HEK293 (cell line): ENCODE measurements at regions not wholly inside any gene's neighbourhood (a gene's known extent, or its start where the extent isn't known, plus 50 kb on each side); places are given as distances from the start of the nearest gene placed in this dataset.
A peak's percentile ranks its signal among the peaks of the same experiment; 100 is the strongest.

ENCODE experiments used
- CTCF ChIA-PET: fragments of 350-600 bp; formaldehyde crosslinking; extraction: SDS; loops from one replicate; lab custom pipeline; 2021; ENCODE audit warnings: antibody characterized with exemption; lab: Yijun Ruan, JAX
- POLR2A ChIA-PET: fragments of 300-600 bp; formaldehyde crosslinking; extraction: SDS; loops from one replicate; lab custom pipeline; 2020; ENCODE audit warnings: antibody characterized with exemption, inconsistent platforms; lab: Yijun Ruan, JAX
- H3K27ac ChIP-seq: fragments of 200-500 bp; sonication (Bioruptor generic); 2 replicates; pipeline ENCODE4 v1.5.1; 2014; ENCODE audit warnings: low read depth, low read length, control low read depth, inconsistent platforms; ENCODE audit errors: extremely low read depth
- H3K36me3 ChIP-seq, 2 experiments: fragments of 200-500 bp in 1 of 2; sonication (Bioruptor generic) in 1 of 2; 1 replicate in 1 of 2; 2 replicates in 1 of 2; pipeline ENCODE4 v1.5.1; 2014 to 2017; ENCODE audit warnings: inconsistent platforms in 2 of 2, low read length in 2 of 2; ENCODE audit not compliant: control insufficient read depth in 2 of 2, insufficient read depth in 1 of 2
- H3K4me1 ChIP-seq: fragments of 200-500 bp; sonication (Bioruptor generic); 2 replicates; pipeline ENCODE4 v1.5.1; 2014; ENCODE audit warnings: mild to moderate bottlenecking, low read length, inconsistent platforms; ENCODE audit not compliant: control insufficient read depth, insufficient read depth
- H3K4me3 ChIP-seq: 2 replicates; pipeline ENCODE4 v1.5.1; 2011; ENCODE audit warnings: low read depth, mild to moderate bottlenecking, control low read depth, low read length, moderate library complexity
- H3K9me3 ChIP-seq: fragments of 200-500 bp; sonication (Bioruptor generic); 2 replicates; pipeline ENCODE4 v1.5.1; 2014; ENCODE audit warnings: low read depth, low read length, inconsistent platforms; ENCODE audit not compliant: control insufficient read depth, insufficient read depth
- OSR2 ChIP-seq: fragments of 450-650 bp; formaldehyde crosslinking; IDR thresholded peaks from 2 replicates; pipeline ENCODE4 v1.5.1; 2016; ENCODE audit warnings: missing biosample characterization, missing genetic modification characterization
- SETDB1 ChIP-seq: IDR thresholded peaks from one replicate; pipeline ENCODE4 v1.6.1; 2017; ENCODE audit warnings: mild to moderate bottlenecking, low read length, moderate library complexity, mixed read lengths; ENCODE audit not compliant: insufficient read length
- SP7 ChIP-seq: fragments of 450-650 bp; formaldehyde crosslinking; IDR thresholded peaks from 2 replicates; pipeline ENCODE4 v1.5.1; 2016; ENCODE audit warnings: missing biosample characterization, missing genetic modification characterization
- TRIM28 ChIP-seq: IDR thresholded peaks from 2 replicates; pipeline ENCODE4 v1.6.1; 2011; ENCODE audit warnings: low read length, control low read depth, borderline replicate concordance
- ZNF146 ChIP-seq: fragments of 450-650 bp; formaldehyde crosslinking; IDR thresholded peaks from 2 replicates; pipeline ENCODE4 v1.5.1; 2016; ENCODE audit warnings: missing biosample characterization, missing genetic modification characterization
- ZNF169 ChIP-seq: fragments of 450-650 bp; formaldehyde crosslinking; IDR thresholded peaks from 2 replicates; pipeline ENCODE4 v1.5.1; 2016; ENCODE audit warnings: missing biosample characterization, missing genetic modification characterization
- ZNF24 ChIP-seq: fragments of 450-650 bp; formaldehyde crosslinking; IDR thresholded peaks from 2 replicates; pipeline ENCODE4 v1.5.1; 2016; ENCODE audit warnings: missing biosample characterization, missing genetic modification characterization
- ZNF266 ChIP-seq: fragments of 450-650 bp; formaldehyde crosslinking; IDR thresholded peaks from 2 replicates; pipeline ENCODE4 v1.5.1; 2016; ENCODE audit warnings: missing biosample characterization, missing genetic modification characterization, low read depth
- ZNF292 ChIP-seq: fragments of 450-650 bp; formaldehyde crosslinking; IDR thresholded peaks from 2 replicates; pipeline ENCODE4 v1.5.1; 2016; ENCODE audit warnings: low read depth, missing biosample characterization, missing genetic modification characterization, borderline replicate concordance
- ZNF366 ChIP-seq: fragments of 450-650 bp; formaldehyde crosslinking; conservative IDR thresholded peaks from 2 replicates; pipeline ENCODE4 v1.5.1; 2016; ENCODE audit warnings: missing biosample characterization, missing genetic modification characterization
- ZNF391 ChIP-seq: fragments of 450-650 bp; formaldehyde crosslinking; IDR thresholded peaks from 2 replicates; pipeline ENCODE4 v1.5.1; 2016; ENCODE audit warnings: low read depth, missing biosample characterization, missing genetic modification characterization, borderline replicate concordance
- ZNF404 ChIP-seq: fragments of 450-650 bp; formaldehyde crosslinking; IDR thresholded peaks from 2 replicates; pipeline ENCODE4 v1.5.1; 2017; ENCODE audit warnings: missing biosample characterization, missing genetic modification characterization
- ZNF549 ChIP-seq: fragments of 450-650 bp; IDR thresholded peaks from 2 replicates; pipeline ENCODE4 v1.5.1; 2018; ENCODE audit warnings: missing biosample characterization, missing genetic modification characterization, mild to moderate bottlenecking, inconsistent platforms, moderate library complexity
- ZNF768 ChIP-seq: fragments of 450-650 bp; formaldehyde crosslinking; IDR thresholded peaks from 2 replicates; pipeline ENCODE4 v1.5.1; 2018; ENCODE audit warnings: missing biosample characterization, mild to moderate bottlenecking, missing genetic modification characterization
- TF ChIP-seq, protein P1 (sequence below): fragments of 450-650 bp; formaldehyde crosslinking; IDR thresholded peaks from 2 replicates; pipeline ENCODE4 v1.5.1; 2016; ENCODE audit warnings: missing biosample characterization, missing genetic modification characterization
- TF ChIP-seq, protein P2 (sequence below): fragments of 450-650 bp; formaldehyde crosslinking; IDR thresholded peaks from 2 replicates; pipeline ENCODE4 v1.5.1; 2016; ENCODE audit warnings: missing biosample characterization, missing genetic modification characterization, borderline replicate concordance
- TF ChIP-seq, protein P3 (sequence below): fragments of 450-650 bp; formaldehyde crosslinking; IDR thresholded peaks from 2 replicates; pipeline ENCODE4 v1.5.1; 2016; ENCODE audit warnings: missing biosample characterization, missing genetic modification characterization
- TF ChIP-seq, protein P4 (sequence below): fragments of 450-650 bp; formaldehyde crosslinking; IDR thresholded peaks from 2 replicates; pipeline ENCODE4 v1.5.1; 2016; ENCODE audit warnings: missing biosample characterization, missing genetic modification characterization

DNA sequence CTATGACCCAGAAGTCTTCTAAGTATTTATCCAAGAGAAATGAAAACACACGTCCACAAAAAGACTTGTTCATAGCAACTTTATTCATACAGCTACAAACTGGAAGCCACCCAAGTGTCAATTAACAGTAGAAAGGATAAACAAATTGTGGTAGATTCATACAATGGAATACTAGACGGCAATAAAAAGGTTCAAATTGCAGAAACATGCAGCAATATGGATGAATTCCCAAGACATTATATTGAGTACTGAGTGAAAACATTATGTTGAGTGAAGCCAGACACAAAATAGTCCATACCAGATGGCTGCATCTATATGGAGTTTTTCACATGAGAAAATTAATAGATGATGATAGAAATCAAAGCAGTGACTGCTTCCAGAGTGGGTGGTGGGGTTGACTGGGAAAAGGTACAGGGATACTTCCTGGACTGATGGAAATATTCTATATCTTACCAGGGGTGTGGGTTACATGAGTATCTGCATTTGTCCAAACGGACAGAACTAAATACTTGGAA, 292.0 kb downstream of the FGFR2 start:
- no peak overlapping the region for H3K4me3 ChIP-seq
- no peaks in the 10 kb centered on the region for H3K9me3 ChIP-seq
- H3K36me3 ChIP-seq, result no peaks in the 10 kb centered on the region
- POLR2A ChIA-PET, result no interaction called here
- TF ChIP-seq, protein P1, sequence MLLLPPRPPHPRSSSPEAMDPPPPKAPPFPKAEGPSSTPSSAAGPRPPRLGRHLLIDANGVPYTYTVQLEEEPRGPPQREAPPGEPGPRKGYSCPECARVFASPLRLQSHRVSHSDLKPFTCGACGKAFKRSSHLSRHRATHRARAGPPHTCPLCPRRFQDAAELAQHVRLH (tag by site-specific recombination), result peak; percentile 68; the same call in 1 of the 2 replicates
- TF ChIP-seq ZNF549 (tag by site-specific recombination) (no peak), ZNF768 (no peak), ZNF292 (tag by site-specific recombination) (no peak), ZNF146 (tag by site-specific recombination) (peak; percentile 71; the same call in 1 of the 2 replicates), ZNF24 (tag by site-specific recombination) (no peak), OSR2 (tag by site-specific recombination) (no peak), ZNF169 (tag by site-specific recombination) (no peak)
- H3K27ac ChIP-seq, result no peak overlapping the region
- H3K4me1 ChIP-seq, result peaks cover 14% of the 10 kb centered on the region
- CTCF ChIA-PET, result no interaction called here

DNA sequence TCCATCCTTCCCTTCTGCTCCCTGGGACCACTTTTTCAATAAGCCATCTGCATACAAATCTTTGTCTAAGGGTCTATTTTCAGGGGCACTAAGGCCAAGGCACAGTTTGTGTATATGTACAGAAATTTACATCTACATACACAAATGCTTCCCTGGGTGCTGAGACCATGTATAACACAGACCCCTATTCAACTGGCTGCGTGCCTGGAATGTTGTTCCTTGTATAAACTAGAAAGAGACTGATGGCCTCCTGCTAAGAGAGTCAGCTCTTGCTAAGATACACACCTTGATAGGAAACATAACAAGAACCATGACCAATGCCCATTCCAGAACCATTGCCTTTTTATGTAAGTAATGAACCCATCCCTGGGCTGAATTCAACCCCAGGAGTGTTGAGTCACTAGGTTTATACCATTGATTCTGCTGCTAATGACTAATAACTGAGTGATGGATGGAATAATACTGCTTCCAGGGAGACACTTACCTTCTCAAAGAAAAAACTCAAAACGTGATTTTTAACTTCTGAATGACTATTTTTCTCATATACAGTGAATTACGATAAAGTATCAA, 290.7 kb downstream of the FGFR2 start:
- TF ChIP-seq SP7 (tag by site-specific recombination), result no peak
- TF ChIP-seq ZNF266 (tag by site-specific recombination), result no peak
- Histone ChIP-seq H3K4me3 (no peak overlapping the region), H3K36me3 (no peaks in the 10 kb centered on the region), H3K4me1 (peaks cover 14% of the 10 kb centered on the region), H3K9me3 (no peaks in the 10 kb centered on the region), H3K27ac (no peak overlapping the region)
- ChIA-PET CTCF (no interaction called here), POLR2A (no interaction called here)

DNA sequence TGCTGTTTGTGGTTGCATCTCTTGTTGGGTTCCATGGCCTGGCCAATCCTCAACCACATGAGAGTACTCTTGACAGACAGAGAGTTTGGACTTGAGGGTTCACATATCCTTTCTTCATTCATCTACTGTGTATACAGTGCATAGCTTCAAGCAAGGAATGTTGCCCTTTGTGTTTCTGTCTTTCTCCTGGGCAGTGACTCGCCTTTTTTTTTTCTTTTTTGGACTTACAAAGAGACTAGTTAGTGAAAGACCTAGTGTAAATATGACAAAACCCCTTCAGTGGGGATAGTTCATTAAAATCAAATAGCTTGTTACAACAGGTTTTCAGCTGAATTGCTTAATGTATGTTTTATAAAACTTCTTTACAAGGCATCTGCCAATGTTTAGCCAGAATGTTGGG, 290.2 kb downstream of the FGFR2 start:
- TF ChIP-seq, protein P2, sequence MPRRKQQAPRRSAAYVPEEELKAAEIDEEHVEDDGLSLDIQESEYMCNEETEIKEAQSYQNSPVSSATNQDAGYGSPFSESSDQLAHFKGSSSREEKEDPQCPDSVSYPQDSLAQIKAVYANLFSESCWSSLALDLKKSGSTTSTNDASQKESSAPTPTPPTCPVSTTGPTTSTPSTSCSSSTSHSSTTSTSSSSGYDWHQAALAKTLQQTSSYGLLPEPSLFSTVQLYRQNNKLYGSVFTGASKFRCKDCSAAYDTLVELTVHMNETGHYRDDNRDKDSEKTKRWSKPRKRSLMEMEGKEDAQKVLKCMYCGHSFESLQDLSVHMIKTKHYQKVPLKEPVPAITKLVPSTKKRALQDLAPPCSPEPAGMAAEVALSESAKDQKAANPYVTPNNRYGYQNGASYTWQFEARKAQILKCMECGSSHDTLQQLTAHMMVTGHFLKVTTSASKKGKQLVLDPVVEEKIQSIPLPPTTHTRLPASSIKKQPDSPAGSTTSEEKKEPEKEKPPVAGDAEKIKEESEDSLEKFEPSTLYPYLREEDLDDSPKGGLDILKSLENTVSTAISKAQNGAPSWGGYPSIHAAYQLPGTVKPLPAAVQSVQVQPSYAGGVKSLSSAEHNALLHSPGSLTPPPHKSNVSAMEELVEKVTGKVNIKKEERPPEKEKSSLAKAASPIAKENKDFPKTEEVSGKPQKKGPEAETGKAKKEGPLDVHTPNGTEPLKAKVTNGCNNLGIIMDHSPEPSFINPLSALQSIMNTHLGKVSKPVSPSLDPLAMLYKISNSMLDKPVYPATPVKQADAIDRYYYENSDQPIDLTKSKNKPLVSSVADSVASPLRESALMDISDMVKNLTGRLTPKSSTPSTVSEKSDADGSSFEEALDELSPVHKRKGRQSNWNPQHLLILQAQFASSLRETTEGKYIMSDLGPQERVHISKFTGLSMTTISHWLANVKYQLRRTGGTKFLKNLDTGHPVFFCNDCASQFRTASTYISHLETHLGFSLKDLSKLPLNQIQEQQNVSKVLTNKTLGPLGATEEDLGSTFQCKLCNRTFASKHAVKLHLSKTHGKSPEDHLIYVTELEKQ (tag by site-specific recombination), result no peak
- TF ChIP-seq ZNF391, result no peak
- no peak for TF ChIP-seq ZNF366 (tag by site-specific recombination)
- peak; percentile 26; the same call in 1 of the 2 replicates for TF ChIP-seq TRIM28
- TF ChIP-seq, protein P3, sequence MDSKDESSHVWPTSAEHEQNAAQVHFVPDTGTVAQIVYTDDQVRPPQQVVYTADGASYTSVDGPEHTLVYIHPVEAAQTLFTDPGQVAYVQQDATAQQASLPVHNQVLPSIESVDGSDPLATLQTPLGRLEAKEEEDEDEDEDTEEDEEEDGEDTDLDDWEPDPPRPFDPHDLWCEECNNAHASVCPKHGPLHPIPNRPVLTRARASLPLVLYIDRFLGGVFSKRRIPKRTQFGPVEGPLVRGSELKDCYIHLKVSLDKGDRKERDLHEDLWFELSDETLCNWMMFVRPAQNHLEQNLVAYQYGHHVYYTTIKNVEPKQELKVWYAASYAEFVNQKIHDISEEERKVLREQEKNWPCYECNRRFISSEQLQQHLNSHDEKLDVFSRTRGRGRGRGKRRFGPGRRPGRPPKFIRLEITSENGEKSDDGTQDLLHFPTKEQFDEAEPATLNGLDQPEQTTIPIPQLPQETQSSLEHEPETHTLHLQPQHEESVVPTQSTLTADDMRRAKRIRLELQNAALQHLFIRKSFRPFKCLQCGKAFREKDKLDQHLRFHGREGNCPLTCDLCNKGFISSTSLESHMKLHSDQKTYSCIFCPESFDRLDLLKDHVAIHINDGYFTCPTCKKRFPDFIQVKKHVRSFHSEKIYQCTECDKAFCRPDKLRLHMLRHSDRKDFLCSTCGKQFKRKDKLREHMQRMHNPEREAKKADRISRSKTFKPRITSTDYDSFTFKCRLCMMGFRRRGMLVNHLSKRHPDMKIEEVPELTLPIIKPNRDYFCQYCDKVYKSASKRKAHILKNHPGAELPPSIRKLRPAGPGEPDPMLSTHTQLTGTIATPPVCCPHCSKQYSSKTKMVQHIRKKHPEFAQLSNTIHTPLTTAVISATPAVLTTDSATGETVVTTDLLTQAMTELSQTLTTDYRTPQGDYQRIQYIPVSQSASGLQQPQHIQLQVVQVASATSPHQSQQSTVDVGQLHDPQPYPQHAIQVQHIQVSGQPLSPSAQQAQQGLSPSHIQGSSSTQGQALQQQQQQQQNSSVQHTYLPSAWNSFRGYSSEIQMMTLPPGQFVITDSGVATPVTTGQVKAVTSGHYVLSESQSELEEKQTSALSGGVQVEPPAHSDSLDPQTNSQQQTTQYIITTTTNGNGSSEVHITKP (tag by site-specific recombination), result no peak
- TF ChIP-seq SETDB1, result peak; percentile 70
- no peak for TF ChIP-seq ZNF404
- TF ChIP-seq, protein P4, sequence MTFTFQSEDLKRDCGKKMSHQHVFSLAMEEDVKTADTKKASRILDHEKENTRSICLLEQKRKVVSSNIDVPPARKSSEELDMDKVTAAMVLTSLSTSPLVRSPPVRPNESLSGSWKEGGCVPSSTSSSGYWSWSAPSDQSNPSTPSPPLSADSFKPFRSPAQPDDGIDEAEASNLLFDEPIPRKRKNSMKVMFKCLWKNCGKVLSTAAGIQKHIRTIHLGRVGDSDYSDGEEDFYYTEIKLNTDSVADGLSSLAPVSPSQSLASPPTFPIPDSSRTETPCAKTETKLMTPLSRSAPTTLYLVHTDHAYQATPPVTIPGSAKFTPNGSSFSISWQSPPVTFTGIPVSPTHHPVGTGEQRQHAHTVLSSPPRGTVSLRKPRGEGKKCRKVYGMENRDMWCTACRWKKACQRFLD (tag by site-specific recombination), result no peak
- TF ChIP-seq, all 188 proteins: peak for 2
- POLR2A ChIA-PET, result no interaction called here
- Histone ChIP-seq H3K27ac (no peak overlapping the region), H3K9me3 (no peaks in the 10 kb centered on the region), H3K36me3 (no peaks in the 10 kb centered on the region), H3K4me1 (peaks cover 14% of the 10 kb centered on the region), H3K4me3 (no peak overlapping the region)
- CTCF ChIA-PET, result interaction anchor here (0.7 kb wide), 1 partner anchor 1442 kb away, joined by 4 read pairs; no protein-coding TSS in a partner anchor
